ENCODE measurements at regions not wholly inside any gene's neighbourhood (a gene's known extent, or its start where the extent isn't known, plus 50 kb on each side); places are given as distances from the start of the nearest gene placed in this dataset.

DNA sequence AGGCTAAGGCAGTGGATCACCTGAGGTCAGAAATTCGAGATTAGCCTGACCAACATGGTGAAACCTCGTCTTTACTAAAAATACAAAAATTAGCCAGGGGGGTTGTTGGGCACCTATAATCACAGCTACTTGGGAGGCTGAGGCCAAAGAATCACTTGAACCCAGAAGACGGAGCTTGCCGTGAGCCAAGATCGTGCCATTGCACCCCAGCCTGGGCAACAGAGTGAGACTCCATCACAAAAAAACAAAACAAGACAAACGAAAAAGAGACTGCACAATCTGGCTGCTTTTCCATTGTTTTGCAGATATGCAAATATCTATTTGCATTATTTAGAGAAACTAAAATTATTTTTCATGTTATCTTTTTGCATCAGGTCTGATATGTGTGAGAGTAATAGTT is 83.6 kb downstream of the ZNF486 start:
- TF ChIP-seq, protein P1, sequence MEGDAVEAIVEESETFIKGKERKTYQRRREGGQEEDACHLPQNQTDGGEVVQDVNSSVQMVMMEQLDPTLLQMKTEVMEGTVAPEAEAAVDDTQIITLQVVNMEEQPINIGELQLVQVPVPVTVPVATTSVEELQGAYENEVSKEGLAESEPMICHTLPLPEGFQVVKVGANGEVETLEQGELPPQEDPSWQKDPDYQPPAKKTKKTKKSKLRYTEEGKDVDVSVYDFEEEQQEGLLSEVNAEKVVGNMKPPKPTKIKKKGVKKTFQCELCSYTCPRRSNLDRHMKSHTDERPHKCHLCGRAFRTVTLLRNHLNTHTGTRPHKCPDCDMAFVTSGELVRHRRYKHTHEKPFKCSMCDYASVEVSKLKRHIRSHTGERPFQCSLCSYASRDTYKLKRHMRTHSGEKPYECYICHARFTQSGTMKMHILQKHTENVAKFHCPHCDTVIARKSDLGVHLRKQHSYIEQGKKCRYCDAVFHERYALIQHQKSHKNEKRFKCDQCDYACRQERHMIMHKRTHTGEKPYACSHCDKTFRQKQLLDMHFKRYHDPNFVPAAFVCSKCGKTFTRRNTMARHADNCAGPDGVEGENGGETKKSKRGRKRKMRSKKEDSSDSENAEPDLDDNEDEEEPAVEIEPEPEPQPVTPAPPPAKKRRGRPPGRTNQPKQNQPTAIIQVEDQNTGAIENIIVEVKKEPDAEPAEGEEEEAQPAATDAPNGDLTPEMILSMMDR (IDR thresholded peaks at IDR 0.05; ENCODE audit: borderline replicate concordance, extremely low read depth, low read length, poor library complexity, severe bottlenecking): no peak
- no peak for TF ChIP-seq EZH2 (IDR thresholded peaks at IDR 0.05; ENCODE audit: borderline replicate concordance, low read depth, low read length, severe bottlenecking)

Data from DND-41 (cell line).